AG04450 (cell line): ENCODE measurements at regions not wholly inside any gene's neighbourhood (a gene's known extent, or its start where the extent isn't known, plus 50 kb on each side); places are given as distances from the start of the nearest gene placed in this dataset.

Source experiments
- CTCF ChIA-PET: fragments of 300-600, 350-600 bp; formaldehyde crosslinking; extraction: SDS; loops from one replicate; lab custom pipeline; 2022; ENCODE audit warnings: antibody characterized with exemption, inconsistent platforms; lab: Charles Lee
- POLR2A ChIA-PET: fragments of 350-600 bp; formaldehyde crosslinking; extraction: SDS; loops from one replicate; lab custom pipeline; 2021; ENCODE audit warnings: antibody characterized with exemption, inconsistent platforms; lab: Yijun Ruan, JAX
- DNase-seq: peaks from one replicate; pipeline ENCODE4 v3.0.0-alpha.2; 2011; ENCODE audit warnings: low read depth, low spot score
- H3K27ac ChIP-seq: one replicate; pipeline ENCODE4 v1.5.1; 2012; ENCODE audit warnings: low read depth, low read length, control low read depth
- H3K27me3 ChIP-seq: one replicate; pipeline ENCODE4 v1.6.0; 2012; ENCODE audit warnings: low read length; ENCODE audit not compliant: control insufficient read depth, insufficient read depth
- H3K4me3 ChIP-seq: 2 replicates; pipeline ENCODE4 v1.5.1; 2011; ENCODE audit warnings: mild to moderate bottlenecking, low read depth, low read length, control low read depth
- H3K9me3 ChIP-seq: 2 replicates; pipeline ENCODE4 v1.5.1; 2012; ENCODE audit warnings: low read length; ENCODE audit not compliant: control insufficient read depth, insufficient read depth
- TF ChIP-seq, protein P1 (sequence below): IDR thresholded peaks from 2 replicates; pipeline ENCODE4 v1.5.1; 2011; ENCODE audit warnings: low read depth, low read length, control low read depth, inconsistent platforms

DNA sequence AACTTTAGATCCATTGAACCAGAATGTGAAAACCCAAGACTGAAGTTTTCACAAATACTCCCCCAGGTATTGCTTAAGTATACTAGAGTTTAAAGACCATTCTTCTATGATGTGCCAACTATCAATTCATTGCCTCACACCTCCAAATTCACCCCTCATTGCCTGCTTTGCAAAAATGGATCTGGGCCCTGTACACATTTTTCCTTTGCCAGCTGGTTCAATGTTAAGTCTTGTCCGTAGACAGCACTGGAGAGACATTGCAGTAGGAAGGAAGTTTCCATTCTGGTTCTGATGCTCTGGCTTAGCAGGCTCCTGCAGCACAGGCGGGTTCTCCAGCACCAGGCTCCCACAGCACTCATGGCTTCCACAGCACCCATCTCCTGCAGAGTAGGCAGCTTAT, 130.0 kb downstream of the PROX1 start:
- no peak for DNase-seq
- CTCF ChIA-PET: no interaction called here
- Histone ChIP-seq H3K27ac (no peak overlapping the region), H3K27me3 (peaks cover 2% of the 10 kb centered on the region), H3K9me3 (peaks cover 7% of the 10 kb centered on the region), H3K4me3 (no peak overlapping the region)
- POLR2A ChIA-PET: no interaction called here
- TF ChIP-seq, protein P1, sequence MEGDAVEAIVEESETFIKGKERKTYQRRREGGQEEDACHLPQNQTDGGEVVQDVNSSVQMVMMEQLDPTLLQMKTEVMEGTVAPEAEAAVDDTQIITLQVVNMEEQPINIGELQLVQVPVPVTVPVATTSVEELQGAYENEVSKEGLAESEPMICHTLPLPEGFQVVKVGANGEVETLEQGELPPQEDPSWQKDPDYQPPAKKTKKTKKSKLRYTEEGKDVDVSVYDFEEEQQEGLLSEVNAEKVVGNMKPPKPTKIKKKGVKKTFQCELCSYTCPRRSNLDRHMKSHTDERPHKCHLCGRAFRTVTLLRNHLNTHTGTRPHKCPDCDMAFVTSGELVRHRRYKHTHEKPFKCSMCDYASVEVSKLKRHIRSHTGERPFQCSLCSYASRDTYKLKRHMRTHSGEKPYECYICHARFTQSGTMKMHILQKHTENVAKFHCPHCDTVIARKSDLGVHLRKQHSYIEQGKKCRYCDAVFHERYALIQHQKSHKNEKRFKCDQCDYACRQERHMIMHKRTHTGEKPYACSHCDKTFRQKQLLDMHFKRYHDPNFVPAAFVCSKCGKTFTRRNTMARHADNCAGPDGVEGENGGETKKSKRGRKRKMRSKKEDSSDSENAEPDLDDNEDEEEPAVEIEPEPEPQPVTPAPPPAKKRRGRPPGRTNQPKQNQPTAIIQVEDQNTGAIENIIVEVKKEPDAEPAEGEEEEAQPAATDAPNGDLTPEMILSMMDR: no peak

DNA sequence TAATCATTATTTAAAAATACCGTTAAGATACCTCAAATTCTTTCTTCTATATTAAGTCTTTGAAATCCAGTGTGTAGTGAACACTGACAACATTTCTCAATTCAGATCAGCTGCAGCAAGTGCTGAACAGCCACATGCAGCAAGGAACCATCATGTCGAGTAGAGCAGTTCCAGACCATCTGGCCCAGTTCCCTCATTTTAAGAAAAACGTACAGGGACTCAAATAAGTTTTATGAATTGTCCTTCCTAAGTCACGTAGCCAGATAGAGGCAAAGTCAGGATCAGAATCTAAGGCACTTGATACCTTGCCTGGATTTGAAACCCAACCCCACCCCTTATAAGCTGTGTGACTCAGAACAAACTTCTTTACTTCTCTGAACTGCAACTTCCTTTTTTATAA, 132.4 kb downstream of the PROX1 start:
- TF ChIP-seq, protein P1: no peak
- no peak for DNase-seq
- Histone ChIP-seq H3K27me3 (peaks cover 4% of the 10 kb centered on the region), H3K4me3 (no peak overlapping the region), H3K9me3 (peaks cover 7% of the 10 kb centered on the region), H3K27ac (no peak overlapping the region)
- CTCF ChIA-PET: interaction anchor here (0.9 to 1.6 kb wide), 4 partner anchors 141 to 997 kb away, joined by 3 to 7 read pairs (median 3); no protein-coding TSS in a partner anchor
- POLR2A ChIA-PET: no interaction called here

DNA sequence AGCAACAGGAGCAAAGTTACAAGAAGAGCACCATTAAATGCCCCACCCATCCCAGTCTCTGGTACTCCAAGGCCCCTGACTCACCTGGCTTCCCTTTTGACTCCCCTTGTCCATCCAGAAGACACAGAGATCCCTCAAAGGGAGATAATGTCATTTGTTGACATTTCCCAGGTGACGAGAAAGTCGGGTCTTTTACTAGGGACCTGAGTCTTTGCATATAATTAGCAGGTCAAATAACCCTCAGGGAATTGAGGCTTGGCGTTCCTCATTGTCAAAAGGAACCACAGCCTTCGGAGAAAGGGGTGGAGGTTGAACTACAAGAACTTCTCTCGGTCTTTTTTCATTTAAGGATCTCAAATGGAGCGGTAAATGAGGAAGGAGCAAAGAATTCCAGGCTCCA, 133.2 kb downstream of the PROX1 start:
- CTCF ChIA-PET: interaction anchor here (1.4 to 1.6 kb wide), 3 partner anchors 746 to 998 kb away, joined by 3 to 7 read pairs (median 3); no protein-coding TSS in a partner anchor
- POLR2A ChIA-PET: no interaction called here
- no peak overlapping the region for H3K27ac ChIP-seq
- peaks cover 7% of the 10 kb centered on the region for H3K9me3 ChIP-seq
- no peak overlapping the region for H3K4me3 ChIP-seq
- H3K27me3 ChIP-seq: peaks cover 5% of the 10 kb centered on the region
- TF ChIP-seq, protein P1: no peak
- DNase-seq: no peak

- TF ChIP-seq, protein P1: no peak
- Histone ChIP-seq H3K4me3 (no peak overlapping the region), H3K27ac (no peak overlapping the region), H3K27me3 (peaks cover 5% of the 10 kb centered on the region), H3K9me3 (peaks cover 7% of the 10 kb centered on the region)
- ChIA-PET POLR2A (no interaction called here), CTCF (interaction anchor here (1.0 to 1.8 kb wide), 8 partner anchors 9 to 999 kb away, joined by 7 to 22 read pairs (median 8); no protein-coding TSS in a partner anchor)
- DNase-seq: no peak
Measured at GRCh38 chr1:214122110-214122509, 134.3 kb downstream of the PROX1 start.

DNA sequence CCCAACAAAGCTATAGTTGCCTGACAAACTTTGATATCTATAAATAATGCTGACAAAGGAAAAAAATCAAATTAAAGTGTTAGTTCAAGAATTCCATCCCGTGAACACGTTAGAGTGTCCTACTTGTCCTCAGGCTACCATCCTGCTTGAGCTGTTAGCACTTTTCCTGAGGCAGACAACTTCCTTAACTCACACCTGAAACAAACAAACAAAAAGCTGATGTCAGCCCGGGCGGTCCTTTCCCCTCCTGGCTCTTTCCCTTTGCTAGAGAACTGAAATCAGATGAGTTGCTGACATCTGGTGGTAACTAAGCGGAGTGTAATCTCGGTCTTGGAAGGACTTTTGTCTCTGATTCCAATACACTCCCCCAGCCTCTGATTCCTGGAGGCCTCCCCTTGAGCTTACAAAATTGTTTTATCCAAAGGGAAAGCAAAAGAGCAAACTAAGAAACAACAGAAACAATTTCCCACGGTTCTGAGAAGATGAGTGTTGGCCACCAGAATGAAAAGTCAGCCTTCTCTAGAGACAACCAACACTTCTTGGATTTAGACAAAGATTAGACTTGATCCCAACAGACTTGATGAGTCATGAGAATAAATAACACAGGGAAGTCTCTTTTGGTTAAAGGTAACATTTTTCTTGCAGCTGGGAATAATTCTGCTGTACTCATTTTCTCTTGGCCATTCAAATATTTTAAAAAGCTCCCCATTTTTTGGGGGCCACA, 135.4 kb downstream of the PROX1 start:
- ChIA-PET POLR2A (no interaction called here), CTCF (interaction anchor here (0.5 to 1.8 kb wide), 36 partner anchors 8 to 1515 kb away, joined by 3 to 22 read pairs (median 5); partner anchors contain the start of genes ATF3 and PROX1)
- peak; percentile 10 for DNase-seq
- Histone ChIP-seq H3K9me3 (peaks cover 2% of the 10 kb centered on the region; the same call in 1 of the 2 replicates), H3K27ac (no peak overlapping the region), H3K27me3 (peaks cover 5% of the 10 kb centered on the region), H3K4me3 (no peak overlapping the region)
- TF ChIP-seq, protein P1: peak; percentile 69
